ENCODE measurements at regions not wholly inside any gene's neighbourhood (a gene's known extent, or its start where the extent isn't known, plus 50 kb on each side); places are given as distances from the start of the nearest gene placed in this dataset.

- DNase-seq (ENCODE audit: insufficient read length, low spot score) = no peak
- no peak for TF ChIP-seq CTCF (IDR thresholded peaks at IDR 0.05; ENCODE audit: insufficient read depth, missing control alignments)
- no peak for FAIRE-seq
These were observed 121.7 kb downstream of the FAM53A start for GRCh38 chr4:1562371-1562770.

GRCh38 chr4:1561286-1561990 lies 122.7 kb downstream of the FAM53A start:
- FAIRE-seq (no peak), DNase-seq (ENCODE audit: insufficient read length, low spot score) (no peak)
- no peak for TF ChIP-seq CTCF (IDR thresholded peaks at IDR 0.05; ENCODE audit: insufficient read depth, missing control alignments)

GRCh38 chr4:1559896-1560650 lies 124.0 kb downstream of the FAM53A start:
- DNase-seq (ENCODE audit: insufficient read length, low spot score) (no peak), FAIRE-seq (no peak)
- TF ChIP-seq CTCF (IDR thresholded peaks at IDR 0.05; ENCODE audit: insufficient read depth, missing control alignments) = no peak

- no peak for TF ChIP-seq CTCF (IDR thresholded peaks at IDR 0.05; ENCODE audit: insufficient read depth, missing control alignments)
- no peak for DNase-seq (ENCODE audit: insufficient read length, low spot score)
- no peak for FAIRE-seq
These were observed 125.9 kb downstream of the FAM53A start for GRCh38 chr4:1558205-1558604.

GRCh38 chr4:1557221-1557597 lies 126.9 kb downstream of the FAM53A start:
- no peak for FAIRE-seq
- no peak for TF ChIP-seq CTCF (IDR thresholded peaks at IDR 0.05; ENCODE audit: insufficient read depth, missing control alignments)
- DNase-seq (ENCODE audit: insufficient read length, low spot score) = peak; percentile 58

- TF ChIP-seq CTCF (IDR thresholded peaks at IDR 0.05; ENCODE audit: insufficient read depth, missing control alignments) = no peak
- FAIRE-seq (no peak), DNase-seq (ENCODE audit: insufficient read length, low spot score) (peak; percentile 66)
These were observed 127.4 kb downstream of the FAM53A start for GRCh38 chr4:1556541-1557220.

Data from D721Med (cell line).